GM19043 (cell line): ENCODE measurements at regions not wholly inside any gene's neighbourhood (a gene's known extent, or its start where the extent isn't known, plus 50 kb on each side); places are given as distances from the start of the nearest gene placed in this dataset.

Source experiments
- ATAC-seq: cut with Tn5 transposase; IDR thresholded peaks from one replicate; pipeline ENCODE4 v1.9.1; 2021; ENCODE audit warnings: low read depth; ENCODE audit not compliant: unreplicated experiment

- no peak for ATAC-seq
Measured at GRCh38 chr12:126830778-126831680, 1435.9 kb upstream of the TMEM132C start.

GRCh38 chr12:126837697-126838096, 1429.3 kb upstream of the TMEM132C start:
- ATAC-seq, result no peak

GRCh38 chr12:126843915-126844669, 1422.9 kb upstream of the TMEM132C start:
- ATAC-seq, result no peak

GRCh38 chr12:126847005-126847629, 1419.9 kb upstream of the TMEM132C start:
- ATAC-seq, result no peak

- ATAC-seq, result no peak
Measured at GRCh38 chr12:126855768-126856167, 1411.2 kb upstream of the TMEM132C start.

- ATAC-seq, result no peak
Measured at GRCh38 chr12:126856958-126857357, 1410.0 kb upstream of the TMEM132C start.

GRCh38 chr12:126858560-126858959, 1408.4 kb upstream of the TMEM132C start:
- ATAC-seq, result no peak

GRCh38 chr12:126860210-126860609, 1406.8 kb upstream of the TMEM132C start:
- no peak for ATAC-seq

- ATAC-seq, result no peak
Measured at GRCh38 chr12:126862500-126862899, 1404.5 kb upstream of the TMEM132C start.

- ATAC-seq, result no peak
Measured at GRCh38 chr12:126869644-126870043, 1397.3 kb upstream of the TMEM132C start.

GRCh38 chr12:126873701-126874100, 1393.3 kb upstream of the TMEM132C start:
- ATAC-seq, result no peak

- peak; percentile 89 for ATAC-seq
Measured at GRCh38 chr12:126874427-126875026, 1392.4 kb upstream of the TMEM132C start.

GRCh38 chr12:126879842-126880241, 1387.1 kb upstream of the TMEM132C start:
- ATAC-seq, result no peak

- no peak for ATAC-seq
Measured at GRCh38 chr12:126883697-126884096, 1383.3 kb upstream of the TMEM132C start.

- no peak for ATAC-seq
Measured at GRCh38 chr12:126889501-126889900, 1377.5 kb upstream of the TMEM132C start.

GRCh38 chr12:126890097-126890496, 1376.9 kb upstream of the TMEM132C start:
- ATAC-seq, result no peak

GRCh38 chr12:126891789-126892188, 1375.2 kb upstream of the TMEM132C start:
- ATAC-seq, result no peak

- ATAC-seq, result no peak
Measured at GRCh38 chr12:126895951-126896913, 1370.7 kb upstream of the TMEM132C start.

- no peak for ATAC-seq
Measured at GRCh38 chr12:126897102-126897501, 1369.9 kb upstream of the TMEM132C start.

- no peak for ATAC-seq
Measured at GRCh38 chr12:126897778-126898177, 1369.2 kb upstream of the TMEM132C start.
